ENCODE measurements at regions not wholly inside any gene's neighbourhood (a gene's known extent, or its start where the extent isn't known, plus 50 kb on each side); places are given as distances from the start of the nearest gene placed in this dataset.
"Not testable (repeated sequence)": the region's sequence is repeated elsewhere in the genome, so short reads cannot be mapped to it uniquely, and the experiment has no call there.

GRCh38 chr21:6122629-6123028 lies 4398.8 kb upstream of the TPTE start:
- H3K9me3 ChIP-seq; H3K4me1 ChIP-seq; H3K27me3 ChIP-seq; H3K27ac ChIP-seq; H3K4me3 ChIP-seq; H3K36me3 ChIP-seq; intact Hi-C loops (cut with DNase I); DNase-seq (ENCODE audit: low spot score in 2 of 2): not testable (repeated sequence)

GRCh38 chr21:6123224-6123623 lies 4398.2 kb upstream of the TPTE start:
- H3K27me3 ChIP-seq; H3K36me3 ChIP-seq; H3K27ac ChIP-seq; DNase-seq (ENCODE audit: low spot score in 2 of 2); H3K9me3 ChIP-seq; H3K4me3 ChIP-seq; intact Hi-C loops (cut with DNase I); H3K4me1 ChIP-seq: not testable (repeated sequence)

GRCh38 chr21:6125549-6126240 lies 4395.7 kb upstream of the TPTE start:
- H3K27me3 ChIP-seq; intact Hi-C loops (cut with DNase I); H3K4me3 ChIP-seq; H3K9me3 ChIP-seq; H3K36me3 ChIP-seq; H3K27ac ChIP-seq; H3K4me1 ChIP-seq: not testable (repeated sequence)
- peak in 1 of 2 donors; percentile 24 for DNase-seq (ENCODE audit: low spot score in 2 of 2)

- DNase-seq (ENCODE audit: low spot score in 2 of 2), result peak in 1 of 2 donors; percentile 44
- H3K4me3 ChIP-seq; H3K9me3 ChIP-seq; H3K27ac ChIP-seq; H3K36me3 ChIP-seq; H3K4me1 ChIP-seq; intact Hi-C loops (cut with DNase I); H3K27me3 ChIP-seq: not testable (repeated sequence)
Measured at GRCh38 chr21:6126976-6127732, 4394.2 kb upstream of the TPTE start.

- H3K27me3 ChIP-seq; DNase-seq (ENCODE audit: low spot score in 2 of 2); H3K4me1 ChIP-seq; intact Hi-C loops (cut with DNase I); H3K36me3 ChIP-seq; H3K27ac ChIP-seq; H3K9me3 ChIP-seq; H3K4me3 ChIP-seq: not testable (repeated sequence)
Measured at GRCh38 chr21:6130734-6131133, 4390.6 kb upstream of the TPTE start.

GRCh38 chr21:6133373-6133772 lies 4388.0 kb upstream of the TPTE start:
- H3K36me3 ChIP-seq; H3K4me3 ChIP-seq; intact Hi-C loops (cut with DNase I); H3K27me3 ChIP-seq; H3K4me1 ChIP-seq; H3K9me3 ChIP-seq; DNase-seq (ENCODE audit: low spot score in 2 of 2); H3K27ac ChIP-seq: not testable (repeated sequence)

GRCh38 chr21:6133852-6134630 lies 4387.3 kb upstream of the TPTE start:
- H3K9me3 ChIP-seq; intact Hi-C loops (cut with DNase I); H3K27ac ChIP-seq; H3K4me3 ChIP-seq; H3K36me3 ChIP-seq; H3K4me1 ChIP-seq; DNase-seq (ENCODE audit: low spot score in 2 of 2); H3K27me3 ChIP-seq: not testable (repeated sequence)

GRCh38 chr21:6136732-6137131 lies 4384.7 kb upstream of the TPTE start:
- H3K4me3 ChIP-seq; H3K4me1 ChIP-seq; DNase-seq (ENCODE audit: low spot score in 2 of 2); H3K27ac ChIP-seq; H3K9me3 ChIP-seq; H3K27me3 ChIP-seq; H3K36me3 ChIP-seq; intact Hi-C loops (cut with DNase I): not testable (repeated sequence)

GRCh38 chr21:6138244-6139136 lies 4382.9 kb upstream of the TPTE start:
- H3K27me3 ChIP-seq; H3K9me3 ChIP-seq; DNase-seq (ENCODE audit: low spot score in 2 of 2); intact Hi-C loops (cut with DNase I); H3K36me3 ChIP-seq; H3K27ac ChIP-seq; H3K4me3 ChIP-seq; H3K4me1 ChIP-seq: not testable (repeated sequence)

- intact Hi-C loops (cut with DNase I); DNase-seq (ENCODE audit: low spot score in 2 of 2); H3K36me3 ChIP-seq; H3K27ac ChIP-seq; H3K9me3 ChIP-seq; H3K4me3 ChIP-seq; H3K27me3 ChIP-seq; H3K4me1 ChIP-seq: not testable (repeated sequence)
Measured at GRCh38 chr21:6139331-6139730, 4382.1 kb upstream of the TPTE start.

- H3K27me3 ChIP-seq; H3K4me1 ChIP-seq; intact Hi-C loops (cut with DNase I); H3K36me3 ChIP-seq; H3K9me3 ChIP-seq; H3K4me3 ChIP-seq; H3K27ac ChIP-seq; DNase-seq (ENCODE audit: low spot score in 2 of 2): not testable (repeated sequence)
Measured at GRCh38 chr21:6139862-6140261, 4381.5 kb upstream of the TPTE start.

GRCh38 chr21:6140467-6141137 lies 4380.8 kb upstream of the TPTE start:
- H3K9me3 ChIP-seq; H3K36me3 ChIP-seq; H3K27ac ChIP-seq; DNase-seq (ENCODE audit: low spot score in 2 of 2); H3K4me3 ChIP-seq; intact Hi-C loops (cut with DNase I); H3K4me1 ChIP-seq; H3K27me3 ChIP-seq: not testable (repeated sequence)

- H3K27ac ChIP-seq; DNase-seq (ENCODE audit: low spot score in 2 of 2); H3K36me3 ChIP-seq; H3K9me3 ChIP-seq; H3K4me1 ChIP-seq; H3K27me3 ChIP-seq; H3K4me3 ChIP-seq; intact Hi-C loops (cut with DNase I): not testable (repeated sequence)
Measured at GRCh38 chr21:6141138-6141474, 4380.3 kb upstream of the TPTE start.

All from ascending aorta (tissue), 2 donors.